ENCODE measurements at regions not wholly inside any gene's neighbourhood (a gene's known extent, or its start where the extent isn't known, plus 50 kb on each side); places are given as distances from the start of the nearest gene placed in this dataset.

- no peak for TF ChIP-seq CTCF (IDR thresholded peaks at IDR 0.05)
- no peak for TF ChIP-seq POLR2A (IDR thresholded peaks at IDR 0.05)
Measured at GRCh38 chr4:176549161-176549865, 229.5 kb downstream of the SPCS3 start.
